ENCODE measurements at regions not wholly inside any gene's neighbourhood (a gene's known extent, or its start where the extent isn't known, plus 50 kb on each side); places are given as distances from the start of the nearest gene placed in this dataset.

DNA sequence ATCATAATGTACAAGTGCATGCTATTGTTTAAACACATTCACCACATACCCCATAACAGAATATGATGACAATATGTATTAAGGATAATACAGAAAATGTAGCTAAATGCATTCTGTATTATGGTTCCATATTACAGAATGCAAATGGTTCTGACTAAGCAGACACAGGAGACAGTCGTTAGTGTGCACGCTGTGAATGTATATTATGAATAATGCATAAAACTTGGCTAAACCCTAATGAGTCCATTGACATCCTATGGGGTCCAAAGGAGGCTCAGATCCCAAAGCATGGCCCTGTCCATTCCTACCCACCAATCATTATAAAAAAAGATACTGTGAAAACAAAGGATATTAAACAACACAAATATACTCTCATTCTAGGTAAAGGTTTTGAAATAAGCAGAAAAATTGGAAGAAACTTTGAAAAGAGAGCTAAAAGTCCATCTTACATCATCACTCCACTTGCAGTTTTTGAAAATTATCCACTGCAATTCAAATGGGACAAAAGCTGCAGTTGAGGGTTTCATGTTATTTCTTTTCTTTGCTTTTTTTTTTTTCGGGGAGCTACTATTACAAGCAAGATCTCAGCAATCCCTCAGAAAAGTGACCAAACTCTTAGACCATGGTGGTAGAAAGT is 415.1 kb downstream of the BCAT1 start:
- TF ChIP-seq, protein P1, sequence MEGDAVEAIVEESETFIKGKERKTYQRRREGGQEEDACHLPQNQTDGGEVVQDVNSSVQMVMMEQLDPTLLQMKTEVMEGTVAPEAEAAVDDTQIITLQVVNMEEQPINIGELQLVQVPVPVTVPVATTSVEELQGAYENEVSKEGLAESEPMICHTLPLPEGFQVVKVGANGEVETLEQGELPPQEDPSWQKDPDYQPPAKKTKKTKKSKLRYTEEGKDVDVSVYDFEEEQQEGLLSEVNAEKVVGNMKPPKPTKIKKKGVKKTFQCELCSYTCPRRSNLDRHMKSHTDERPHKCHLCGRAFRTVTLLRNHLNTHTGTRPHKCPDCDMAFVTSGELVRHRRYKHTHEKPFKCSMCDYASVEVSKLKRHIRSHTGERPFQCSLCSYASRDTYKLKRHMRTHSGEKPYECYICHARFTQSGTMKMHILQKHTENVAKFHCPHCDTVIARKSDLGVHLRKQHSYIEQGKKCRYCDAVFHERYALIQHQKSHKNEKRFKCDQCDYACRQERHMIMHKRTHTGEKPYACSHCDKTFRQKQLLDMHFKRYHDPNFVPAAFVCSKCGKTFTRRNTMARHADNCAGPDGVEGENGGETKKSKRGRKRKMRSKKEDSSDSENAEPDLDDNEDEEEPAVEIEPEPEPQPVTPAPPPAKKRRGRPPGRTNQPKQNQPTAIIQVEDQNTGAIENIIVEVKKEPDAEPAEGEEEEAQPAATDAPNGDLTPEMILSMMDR (conservative IDR thresholded peaks at IDR 0.05) = no peak
- no peak overlapping the region for H3K27ac ChIP-seq

DNA sequence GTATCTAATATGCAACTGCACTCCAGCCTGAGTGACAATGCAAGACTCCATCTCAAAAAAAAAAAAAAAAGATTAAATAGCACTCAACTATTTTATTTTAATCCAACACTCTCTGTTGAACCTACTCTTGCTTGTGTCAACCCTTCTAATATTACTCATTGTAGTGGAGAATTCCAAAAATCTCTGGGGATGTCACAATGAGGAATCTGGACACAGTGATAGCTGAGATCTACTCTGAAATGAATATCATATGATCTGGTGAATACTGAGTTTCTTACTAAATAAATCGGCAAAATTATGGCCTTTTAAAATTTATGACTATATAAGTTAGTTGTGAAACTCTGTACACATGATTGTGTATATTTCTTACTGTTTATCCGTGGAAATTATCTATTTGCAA is 418.2 kb downstream of the BCAT1 start:
- no peak overlapping the region for H3K27ac ChIP-seq
- TF ChIP-seq, protein P1 (conservative IDR thresholded peaks at IDR 0.05) = no peak

DNA sequence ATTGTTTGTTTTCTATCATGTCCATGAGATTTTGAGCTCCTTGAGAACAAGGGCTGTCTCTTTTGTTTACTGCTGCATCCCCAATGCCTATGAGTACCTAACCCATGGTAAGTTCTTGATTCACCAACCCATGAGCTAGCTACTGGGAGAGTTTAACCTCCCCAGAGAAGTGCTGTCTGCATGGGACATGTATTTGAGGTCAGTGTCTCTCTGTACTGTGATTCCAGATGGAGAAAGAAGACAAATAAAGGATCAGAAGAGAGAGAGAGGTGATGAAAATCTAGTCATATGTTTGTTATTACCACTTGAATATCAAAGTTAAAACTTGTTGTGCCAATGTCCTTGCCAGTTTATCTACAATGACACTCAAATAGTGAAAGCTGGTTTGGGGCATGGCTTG is 421.8 kb downstream of the BCAT1 start:
- TF ChIP-seq, protein P1 (conservative IDR thresholded peaks at IDR 0.05) = no peak
- H3K27ac ChIP-seq = no peak overlapping the region

DNA sequence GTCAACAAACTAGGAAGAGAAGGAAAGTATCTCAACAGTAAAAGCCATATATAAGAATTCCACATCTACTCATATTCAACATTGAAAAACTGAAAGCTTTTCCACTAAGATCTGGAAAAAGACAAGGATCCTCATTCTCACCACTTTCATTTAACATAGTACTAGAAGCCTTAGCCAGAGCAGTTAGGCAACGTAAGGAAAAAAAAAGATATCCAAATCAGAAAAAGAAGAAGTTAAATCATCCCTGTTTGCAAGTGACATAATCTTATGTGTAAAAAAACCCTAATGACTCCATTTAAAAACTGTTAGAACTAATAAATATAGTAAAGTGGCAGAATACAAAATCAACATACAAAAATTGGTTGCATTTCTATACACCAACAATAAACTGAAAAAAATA is 426.2 kb downstream of the BCAT1 start:
- TF ChIP-seq, protein P1 (conservative IDR thresholded peaks at IDR 0.05) = no peak

DNA sequence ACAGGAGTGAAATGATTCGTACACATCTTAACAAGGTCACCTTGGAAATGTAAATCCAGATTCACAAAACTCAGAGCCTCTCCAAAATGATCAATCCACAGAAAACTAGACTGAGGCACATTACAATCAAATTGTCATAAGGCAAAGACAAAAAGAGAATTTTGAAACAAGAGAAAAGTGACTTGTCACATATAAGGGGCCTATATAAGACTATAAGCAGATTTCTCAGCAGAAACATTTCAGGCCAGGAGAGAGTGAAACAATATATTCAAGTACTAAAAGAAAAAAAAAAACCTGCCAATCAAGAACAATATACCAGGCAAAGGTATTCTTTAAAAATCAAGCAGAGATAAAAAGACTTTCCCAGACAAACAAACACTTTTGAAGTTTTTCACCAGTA is 429.1 kb downstream of the BCAT1 start:
- TF ChIP-seq, protein P1 (conservative IDR thresholded peaks at IDR 0.05) = no peak
- H3K27ac ChIP-seq = no peak overlapping the region

More for the DNA sequence above, 426.2 kb downstream of the BCAT1 start:
- no peak overlapping the region for H3K27ac ChIP-seq

DNA sequence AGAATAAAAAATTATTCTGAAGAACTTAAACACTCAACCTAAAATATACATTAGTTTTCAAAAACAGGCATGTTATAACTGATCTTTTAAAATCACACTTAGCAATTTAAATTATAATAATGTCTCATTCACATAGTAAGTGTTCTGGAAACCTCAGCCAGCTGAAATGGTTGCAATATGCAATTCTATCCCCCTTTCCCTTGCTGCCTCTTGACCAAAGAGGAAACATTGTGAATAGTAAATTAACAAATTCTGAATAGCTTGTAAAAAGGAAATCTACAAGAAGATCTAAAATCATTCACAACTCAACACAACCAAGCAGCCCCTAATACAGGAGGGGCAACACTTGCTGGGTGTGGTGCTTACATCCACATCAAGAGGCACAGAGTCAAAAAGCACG is 431.9 kb downstream of the BCAT1 start:
- no peak overlapping the region for H3K27ac ChIP-seq
- TF ChIP-seq, protein P1 (conservative IDR thresholded peaks at IDR 0.05) = no peak

DNA sequence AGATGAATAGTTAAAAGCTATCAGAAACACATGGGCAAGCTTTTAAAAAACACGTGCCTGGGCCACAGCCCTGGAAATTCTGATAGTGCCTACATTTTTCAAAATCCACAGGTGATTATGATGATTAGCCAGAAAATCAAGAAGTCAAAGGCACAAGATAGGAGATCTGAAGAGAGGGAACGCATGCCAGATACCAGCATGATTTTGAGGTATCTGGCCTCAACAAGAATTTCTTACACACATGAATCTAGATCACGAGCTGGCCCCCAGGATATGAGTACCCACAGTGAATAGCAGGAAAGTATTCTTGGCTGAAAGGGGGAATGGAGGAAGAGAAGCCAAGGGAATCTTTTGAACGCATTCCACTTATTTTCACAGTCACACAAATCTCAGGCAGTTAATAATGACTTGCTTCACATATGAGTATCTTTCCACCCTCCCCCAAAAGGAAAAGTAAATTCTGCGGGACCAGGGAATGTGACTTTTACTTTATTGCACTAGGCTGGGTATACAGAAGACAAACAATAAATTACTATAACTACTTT is 438.2 kb downstream of the BCAT1 start:
- H3K27ac ChIP-seq = no peak overlapping the region
- TF ChIP-seq, protein P1 (conservative IDR thresholded peaks at IDR 0.05) = no peak

All from VCaP (cell line).